ENCODE measurements at regions not wholly inside any gene's neighbourhood (a gene's known extent, or its start where the extent isn't known, plus 50 kb on each side); places are given as distances from the start of the nearest gene placed in this dataset.

GRCh38 chr9:109948453-109948852 lies 168.5 kb downstream of the PALM2AKAP2 start:
- TF ChIP-seq, protein P1, sequence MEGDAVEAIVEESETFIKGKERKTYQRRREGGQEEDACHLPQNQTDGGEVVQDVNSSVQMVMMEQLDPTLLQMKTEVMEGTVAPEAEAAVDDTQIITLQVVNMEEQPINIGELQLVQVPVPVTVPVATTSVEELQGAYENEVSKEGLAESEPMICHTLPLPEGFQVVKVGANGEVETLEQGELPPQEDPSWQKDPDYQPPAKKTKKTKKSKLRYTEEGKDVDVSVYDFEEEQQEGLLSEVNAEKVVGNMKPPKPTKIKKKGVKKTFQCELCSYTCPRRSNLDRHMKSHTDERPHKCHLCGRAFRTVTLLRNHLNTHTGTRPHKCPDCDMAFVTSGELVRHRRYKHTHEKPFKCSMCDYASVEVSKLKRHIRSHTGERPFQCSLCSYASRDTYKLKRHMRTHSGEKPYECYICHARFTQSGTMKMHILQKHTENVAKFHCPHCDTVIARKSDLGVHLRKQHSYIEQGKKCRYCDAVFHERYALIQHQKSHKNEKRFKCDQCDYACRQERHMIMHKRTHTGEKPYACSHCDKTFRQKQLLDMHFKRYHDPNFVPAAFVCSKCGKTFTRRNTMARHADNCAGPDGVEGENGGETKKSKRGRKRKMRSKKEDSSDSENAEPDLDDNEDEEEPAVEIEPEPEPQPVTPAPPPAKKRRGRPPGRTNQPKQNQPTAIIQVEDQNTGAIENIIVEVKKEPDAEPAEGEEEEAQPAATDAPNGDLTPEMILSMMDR (conservative IDR thresholded peaks at IDR 0.05; ENCODE audit: control insufficient read depth, insufficient read depth, low read depth, low read length) = no peak
- no peak for DNase-seq (ENCODE audit: low read depth)
- no peak overlapping the region for H3K4me3 ChIP-seq (ENCODE audit: control insufficient read depth, low read depth, low read length)

GRCh38 chr9:109950710-109951443 lies 170.9 kb downstream of the PALM2AKAP2 start:
- TF ChIP-seq, protein P1 (conservative IDR thresholded peaks at IDR 0.05; ENCODE audit: control insufficient read depth, insufficient read depth, low read depth, low read length) = no peak
- H3K4me3 ChIP-seq (ENCODE audit: control insufficient read depth, low read depth, low read length) = no peak overlapping the region
- DNase-seq (ENCODE audit: low read depth) = no peak

DNA sequence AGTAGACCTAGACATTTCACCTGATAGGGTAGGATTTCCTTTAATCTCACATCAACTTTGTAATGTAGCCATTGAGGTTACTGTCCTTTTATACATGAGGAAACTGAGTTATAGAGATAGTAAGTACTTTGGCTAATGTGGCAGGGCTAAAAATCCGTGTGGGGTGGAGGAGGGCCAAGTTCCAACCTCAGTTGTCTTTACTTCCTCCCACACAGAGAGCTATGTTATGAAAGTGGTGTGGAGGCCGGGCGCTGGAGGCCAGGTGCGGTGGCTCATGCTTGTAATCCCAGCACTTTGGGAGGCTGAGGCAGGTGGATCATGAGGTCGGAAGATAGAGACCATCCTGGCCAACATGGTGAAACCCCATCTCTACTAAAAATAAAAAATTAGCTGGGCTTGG lies 173.3 kb downstream of the PALM2AKAP2 start:
- no peak overlapping the region for H3K4me3 ChIP-seq (ENCODE audit: control insufficient read depth, low read depth, low read length)
- DNase-seq (ENCODE audit: low read depth) = no peak
- TF ChIP-seq, protein P1 (conservative IDR thresholded peaks at IDR 0.05; ENCODE audit: control insufficient read depth, insufficient read depth, low read depth, low read length) = no peak

DNA sequence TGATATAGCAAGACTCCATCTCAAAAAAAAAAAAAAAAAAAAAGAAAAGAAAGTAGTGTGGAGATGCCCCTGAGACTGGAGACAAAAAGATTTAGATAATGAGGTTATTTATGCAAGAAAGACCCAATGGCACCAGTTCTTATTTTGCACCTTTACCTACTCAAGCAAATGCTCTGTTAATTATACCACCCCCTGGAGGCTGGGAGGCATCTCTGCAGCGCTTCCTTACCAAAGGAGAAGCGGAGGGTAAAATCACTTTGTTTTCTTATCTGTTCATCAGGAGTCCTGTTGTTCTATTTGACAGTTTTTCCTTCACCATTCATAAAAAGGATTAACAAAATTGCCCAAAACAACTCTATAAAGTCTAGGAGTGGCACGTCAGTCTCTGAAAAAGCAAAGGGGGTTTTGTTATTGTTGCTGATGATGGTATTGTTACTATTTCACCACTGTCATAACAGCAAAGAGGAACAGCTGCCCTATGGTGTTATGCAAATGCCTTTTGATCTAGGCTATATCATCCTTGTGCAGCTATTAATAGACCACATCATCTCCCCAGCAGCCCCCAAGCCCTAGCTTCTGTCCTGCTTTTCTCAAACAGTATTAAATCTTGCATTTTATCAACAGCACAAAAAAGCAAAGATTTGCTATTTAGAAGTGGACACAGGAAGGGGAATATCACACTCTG lies 174.0 kb downstream of the PALM2AKAP2 start:
- TF ChIP-seq, protein P1 (conservative IDR thresholded peaks at IDR 0.05; ENCODE audit: control insufficient read depth, insufficient read depth, low read depth, low read length) = peak; percentile 23
- H3K4me3 ChIP-seq (ENCODE audit: control insufficient read depth, low read depth, low read length) = no peak overlapping the region
- DNase-seq (ENCODE audit: low read depth) = no peak

- peak; percentile 20 for DNase-seq (ENCODE audit: low read depth)
Measured at GRCh38 chr9:109956717-109957440, 176.9 kb downstream of the PALM2AKAP2 start.

DNA sequence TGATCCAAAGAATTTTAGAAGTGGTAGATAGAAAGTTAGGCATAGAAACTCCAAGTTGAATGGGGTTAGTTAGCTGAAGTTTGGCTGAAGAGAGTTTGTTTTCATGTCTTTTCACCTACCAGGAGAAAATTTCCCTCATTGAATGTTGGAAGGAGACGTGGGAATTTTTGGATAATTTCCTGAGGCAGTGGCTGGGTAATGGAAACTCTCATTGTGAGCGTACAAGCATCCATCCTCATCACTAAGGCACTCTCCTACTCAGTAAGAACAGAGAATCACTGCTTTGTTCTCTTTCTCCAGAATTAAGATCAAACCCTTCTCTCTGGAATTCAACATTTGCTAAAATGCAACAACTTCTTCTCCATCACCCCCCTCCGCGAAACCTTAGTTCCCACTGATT lies 179.7 kb downstream of the PALM2AKAP2 start:
- no peak for DNase-seq (ENCODE audit: low read depth)
- H3K4me3 ChIP-seq (ENCODE audit: control insufficient read depth, low read depth, low read length) = no peak overlapping the region
- TF ChIP-seq, protein P1 (conservative IDR thresholded peaks at IDR 0.05; ENCODE audit: control insufficient read depth, insufficient read depth, low read depth, low read length) = no peak

More at GRCh38 chr9:109956717-109957440, 176.9 kb downstream of the PALM2AKAP2 start:
- TF ChIP-seq, protein P1 (conservative IDR thresholded peaks at IDR 0.05; ENCODE audit: control insufficient read depth, insufficient read depth, low read depth, low read length) = no peak
- H3K4me3 ChIP-seq (ENCODE audit: control insufficient read depth, low read depth, low read length) = no peak overlapping the region
